GM23338 (cell line): ENCODE measurements at regions not wholly inside any gene's neighbourhood (a gene's known extent, or its start where the extent isn't known, plus 50 kb on each side); places are given as distances from the start of the nearest gene placed in this dataset.

Experiments
- ATAC-seq: fragments of 200-7000 bp; cut with Tn5 transposase; 3 replicates; pipeline ENCODE4 v1.9.1; 2020
- DNase-seq: peaks from one replicate; pipeline ENCODE4 v3.0.0-alpha.2; 2015; ENCODE audit warnings: low spot score
- H2AFZ ChIP-seq: fragments of 200-600 bp; sonication (generic); 2 replicates; pipeline ENCODE4 v1.8.0; 2016; ENCODE audit warnings: antibody characterized with exemption, mild to moderate bottlenecking, moderate library complexity
- H3F3A ChIP-seq: fragments of 200-600 bp; sonication (generic); replicated peaks from 2 replicates; pipeline ENCODE4 v1.8.0; 2017; ENCODE audit warnings: antibody characterized with exemption, mixed run types, low read depth
- H3K27ac ChIP-seq: fragments of 200-600 bp; sonication (generic); 2 replicates; pipeline ENCODE4 v1.6.1; 2016; ENCODE audit warnings: low read depth
- H3K27me3 ChIP-seq: fragments of 200-600 bp; sonication (generic); 2 replicates; pipeline ENCODE4 v1.8.0; 2016; ENCODE audit warnings: mild to moderate bottlenecking, mixed run types, moderate library complexity; ENCODE audit not compliant: insufficient read depth
- H3K36me3 ChIP-seq: fragments of 200-600 bp; sonication (generic); 2 replicates; pipeline ENCODE4 v1.8.0; 2016; ENCODE audit warnings: mild to moderate bottlenecking; ENCODE audit not compliant: insufficient read depth
- H3K4me1 ChIP-seq: fragments of 200-600 bp; sonication (generic); 2 replicates; pipeline ENCODE4 v1.8.0; 2016; ENCODE audit warnings: mild to moderate bottlenecking, moderate library complexity; ENCODE audit not compliant: insufficient read depth
- H3K4me2 ChIP-seq: fragments of 200-600 bp; sonication (generic); 2 replicates; pipeline ENCODE4 v1.7.1; 2017; ENCODE audit warnings: mixed run types
- H3K4me3 ChIP-seq: fragments of 200-600 bp; sonication (generic); 2 replicates; pipeline ENCODE4 v1.6.1; 2016; ENCODE audit warnings: mixed run types
- H3K79me2 ChIP-seq: fragments of 200-600 bp; sonication (generic); replicated peaks from 2 replicates; pipeline ENCODE4 v1.8.0; 2017; ENCODE audit warnings: mild to moderate bottlenecking; ENCODE audit not compliant: insufficient read depth
- H3K9me2 ChIP-seq: fragments of 200-600 bp; sonication (generic); 2 replicates; pipeline ENCODE4 v1.8.0; 2017; ENCODE audit not compliant: insufficient read depth
- H4K20me1 ChIP-seq: fragments of 200-600 bp; sonication (generic); replicated peaks from 2 replicates; pipeline ENCODE4 v1.8.0; 2017; ENCODE audit warnings: mild to moderate bottlenecking; ENCODE audit not compliant: insufficient read depth
- H3K27ac Mint-ChIP-seq: 2 replicates; pipeline ENCODE4 v1.8.0; 2020; ENCODE audit warnings: inconsistent platforms, mild to moderate bottlenecking, moderate library complexity, mixed read lengths
- H3K27me3 Mint-ChIP-seq: 3 replicates; pipeline ENCODE4 v1.8.0; 2022; ENCODE audit warnings: low read depth, mild to moderate bottlenecking, moderate library complexity, mixed read lengths, inconsistent platforms; ENCODE audit not compliant: insufficient read depth, poor library complexity
- H3K36me3 Mint-ChIP-seq: 3 replicates; pipeline ENCODE4 v1.8.0; 2021; ENCODE audit warnings: low read depth, mild to moderate bottlenecking, inconsistent platforms, moderate library complexity, mixed read lengths
- H3K4me1 Mint-ChIP-seq: 3 replicates; pipeline ENCODE4 v1.8.0; 2020; ENCODE audit warnings: mild to moderate bottlenecking, inconsistent platforms, mixed read lengths
- H3K4me3 Mint-ChIP-seq: 3 replicates; pipeline ENCODE4 v1.8.0; 2021; ENCODE audit warnings: moderate library complexity, mild to moderate bottlenecking, inconsistent platforms, mixed read lengths
- H3K9me3 Mint-ChIP-seq: 3 replicates; pipeline ENCODE4 v1.8.0; 2020; ENCODE audit warnings: moderate library complexity, mild to moderate bottlenecking, inconsistent platforms, mixed read lengths
- CREB1 ChIP-seq: fragments of 250-450 bp; sonication (Bioruptor Pico); IDR thresholded peaks from 2 replicates; pipeline ENCODE4 v1.5.0; 2020; ENCODE audit warnings: low read depth, mild to moderate bottlenecking, moderate library complexity
- CTCF ChIP-seq, 2 experiments: fragments of 200-600 bp in 1 of 2; sonication (generic) in 1 of 2; conservative IDR thresholded peaks; 2 replicates each; pipeline versions ENCODE4 v1.5.1 to v1.6.1; 2016 to 2017; ENCODE audit warnings: antibody characterized with exemption in 2 of 2, low read depth in 2 of 2, mild to moderate bottlenecking in 2 of 2, moderate library complexity in 1 of 2
- EZH2 ChIP-seq: fragments of 200-600 bp; sonication (generic); IDR thresholded peaks from one replicate; pipeline ENCODE4 v1.8.0; 2017; ENCODE audit warnings: antibody characterized with exemption, mild to moderate bottlenecking, low read depth; ENCODE audit not compliant: unreplicated experiment
- EZH2phosphoT487 ChIP-seq: fragments of 200-600 bp; sonication (generic); IDR thresholded peaks from one replicate; pipeline ENCODE4 v1.8.1; 2018; ENCODE audit warnings: antibody characterized with exemption; ENCODE audit not compliant: unreplicated experiment
- JUNB ChIP-seq: IDR thresholded peaks from one replicate; pipeline ENCODE4 v1.6.1; 2016; ENCODE audit warnings: antibody characterized with exemption; ENCODE audit not compliant: unreplicated experiment
- NANOG ChIP-seq: IDR thresholded peaks from 2 replicates; pipeline ENCODE4 v1.6.1; 2016; ENCODE audit warnings: antibody characterized with exemption, borderline replicate concordance
- POLR2AphosphoS5 ChIP-seq: IDR thresholded peaks from 2 replicates; pipeline ENCODE4 v1.6.1; 2016; ENCODE audit warnings: antibody characterized with exemption, low read depth
- STAT1 ChIP-seq: IDR thresholded peaks from one replicate; pipeline ENCODE4 v1.6.1; 2016; ENCODE audit warnings: antibody characterized with exemption; ENCODE audit not compliant: unreplicated experiment
- ZNF114 ChIP-seq: fragments of 250-450 bp; sonication (Bioruptor Pico); IDR thresholded peaks from 2 replicates; pipeline ENCODE4 v1.5.0; 2020; ENCODE audit warnings: mild to moderate bottlenecking, moderate library complexity
- ZNF331 ChIP-seq: fragments of 250-450 bp; sonication (Bioruptor Pico); IDR thresholded peaks from 2 replicates; pipeline ENCODE4 v1.5.0; 2020; ENCODE audit warnings: low read depth, mild to moderate bottlenecking, moderate library complexity
- ZNF462 ChIP-seq: fragments of 250-450 bp; sonication (Bioruptor Pico); IDR thresholded peaks from 2 replicates; pipeline ENCODE4 v1.5.0; 2020; ENCODE audit warnings: mild to moderate bottlenecking, moderate library complexity
- TF ChIP-seq, protein P1 (sequence below): IDR thresholded peaks from one replicate; pipeline ENCODE4 v1.6.1; 2018; ENCODE audit warnings: antibody characterized with exemption; ENCODE audit not compliant: unreplicated experiment
- TF ChIP-seq, protein P2 (sequence below): IDR thresholded peaks from 2 replicates; pipeline ENCODE4 v1.6.1; 2016; ENCODE audit warnings: antibody characterized with exemption

GRCh38 chr1:87666681-87667080 lies 338.0 kb downstream of the LMO4 start:
- Mint-ChIP-seq H3K4me1 (no peaks in the 10 kb centered on the region), H3K4me3 (no peak overlapping the region), H3K36me3 (no peaks in the 10 kb centered on the region; the same call in 2 of the 3 replicates), H3K27me3 (peaks cover 3% of the 10 kb centered on the region), H3K27ac (no peak overlapping the region), H3K9me3 (peaks cover 6% of the 10 kb centered on the region; the same call in 2 of the 3 replicates)
- no peaks in the 10 kb centered on the region for H3K79me2 ChIP-seq
- no peak overlapping the region for H3K4me3 ChIP-seq
- H3K27ac ChIP-seq: no peak overlapping the region
- H4K20me1 ChIP-seq: no peaks in the 10 kb centered on the region
- H3K36me3 ChIP-seq: 0 out of 2 replicates have a peak, but pooled peaks cover 3% of the 10 kb centered on the region
- TF ChIP-seq, protein P1, sequence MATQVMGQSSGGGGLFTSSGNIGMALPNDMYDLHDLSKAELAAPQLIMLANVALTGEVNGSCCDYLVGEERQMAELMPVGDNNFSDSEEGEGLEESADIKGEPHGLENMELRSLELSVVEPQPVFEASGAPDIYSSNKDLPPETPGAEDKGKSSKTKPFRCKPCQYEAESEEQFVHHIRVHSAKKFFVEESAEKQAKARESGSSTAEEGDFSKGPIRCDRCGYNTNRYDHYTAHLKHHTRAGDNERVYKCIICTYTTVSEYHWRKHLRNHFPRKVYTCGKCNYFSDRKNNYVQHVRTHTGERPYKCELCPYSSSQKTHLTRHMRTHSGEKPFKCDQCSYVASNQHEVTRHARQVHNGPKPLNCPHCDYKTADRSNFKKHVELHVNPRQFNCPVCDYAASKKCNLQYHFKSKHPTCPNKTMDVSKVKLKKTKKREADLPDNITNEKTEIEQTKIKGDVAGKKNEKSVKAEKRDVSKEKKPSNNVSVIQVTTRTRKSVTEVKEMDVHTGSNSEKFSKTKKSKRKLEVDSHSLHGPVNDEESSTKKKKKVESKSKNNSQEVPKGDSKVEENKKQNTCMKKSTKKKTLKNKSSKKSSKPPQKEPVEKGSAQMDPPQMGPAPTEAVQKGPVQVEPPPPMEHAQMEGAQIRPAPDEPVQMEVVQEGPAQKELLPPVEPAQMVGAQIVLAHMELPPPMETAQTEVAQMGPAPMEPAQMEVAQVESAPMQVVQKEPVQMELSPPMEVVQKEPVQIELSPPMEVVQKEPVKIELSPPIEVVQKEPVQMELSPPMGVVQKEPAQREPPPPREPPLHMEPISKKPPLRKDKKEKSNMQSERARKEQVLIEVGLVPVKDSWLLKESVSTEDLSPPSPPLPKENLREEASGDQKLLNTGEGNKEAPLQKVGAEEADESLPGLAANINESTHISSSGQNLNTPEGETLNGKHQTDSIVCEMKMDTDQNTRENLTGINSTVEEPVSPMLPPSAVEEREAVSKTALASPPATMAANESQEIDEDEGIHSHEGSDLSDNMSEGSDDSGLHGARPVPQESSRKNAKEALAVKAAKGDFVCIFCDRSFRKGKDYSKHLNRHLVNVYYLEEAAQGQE: no peak
- TF ChIP-seq CTCF (conservative IDR thresholded peaks at IDR 0.05; ENCODE audit: low read depth in 2 of 2) (no peak), ZNF331 (no peak), ZNF114 (no peak), JUNB (no peak), ZNF462 (CRISPR knock-in tag) (no peak), EZH2phosphoT487 (no peak), NANOG (no peak), EZH2 (no peak), CREB1 (CRISPR knock-in tag) (no peak), STAT1 (no peak), POLR2AphosphoS5 (no peak)
- TF ChIP-seq, protein P2, sequence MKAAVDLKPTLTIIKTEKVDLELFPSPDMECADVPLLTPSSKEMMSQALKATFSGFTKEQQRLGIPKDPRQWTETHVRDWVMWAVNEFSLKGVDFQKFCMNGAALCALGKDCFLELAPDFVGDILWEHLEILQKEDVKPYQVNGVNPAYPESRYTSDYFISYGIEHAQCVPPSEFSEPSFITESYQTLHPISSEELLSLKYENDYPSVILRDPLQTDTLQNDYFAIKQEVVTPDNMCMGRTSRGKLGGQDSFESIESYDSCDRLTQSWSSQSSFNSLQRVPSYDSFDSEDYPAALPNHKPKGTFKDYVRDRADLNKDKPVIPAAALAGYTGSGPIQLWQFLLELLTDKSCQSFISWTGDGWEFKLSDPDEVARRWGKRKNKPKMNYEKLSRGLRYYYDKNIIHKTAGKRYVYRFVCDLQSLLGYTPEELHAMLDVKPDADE: no peak
- peaks cover 11% of the 10 kb centered on the region; the same call in 1 of the 2 replicates for H3K9me2 ChIP-seq
- H3K4me2 ChIP-seq: no peak overlapping the region
- no peaks in the 10 kb centered on the region for H3K4me1 ChIP-seq
- no peak overlapping the region for H2AFZ ChIP-seq
- ATAC-seq (no peak), DNase-seq (no peak)
- no peaks in the 10 kb centered on the region for H3K27me3 ChIP-seq
- no peaks in the 10 kb centered on the region for H3F3A ChIP-seq
